ENCODE measurements at regions not wholly inside any gene's neighbourhood (a gene's known extent, or its start where the extent isn't known, plus 50 kb on each side); places are given as distances from the start of the nearest gene placed in this dataset.

DNA sequence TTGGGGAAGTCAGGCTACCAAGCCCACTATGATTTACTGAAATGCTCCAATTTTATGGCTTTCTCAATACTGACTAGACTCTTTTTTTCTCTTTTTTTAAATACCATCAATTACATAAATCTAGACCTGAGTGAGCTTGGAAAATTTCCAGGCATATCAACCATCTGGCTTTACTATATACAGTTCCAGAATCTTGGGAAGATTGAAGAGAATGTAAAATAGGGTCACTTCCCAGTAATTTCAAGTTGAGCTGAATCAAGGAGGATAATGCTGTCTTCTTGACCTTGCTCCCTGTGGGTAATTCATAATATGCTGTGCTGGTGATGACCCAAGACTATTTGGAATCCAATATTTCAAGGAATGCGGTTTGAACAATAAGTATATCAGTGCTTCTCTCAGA is 108.1 kb downstream of the MAP3K21 start:
- H3K4me3 ChIP-seq (ENCODE audit: low read length): no peak overlapping the region
- no peak for DNase-seq (ENCODE audit: low read depth)
- TF ChIP-seq, protein P1, sequence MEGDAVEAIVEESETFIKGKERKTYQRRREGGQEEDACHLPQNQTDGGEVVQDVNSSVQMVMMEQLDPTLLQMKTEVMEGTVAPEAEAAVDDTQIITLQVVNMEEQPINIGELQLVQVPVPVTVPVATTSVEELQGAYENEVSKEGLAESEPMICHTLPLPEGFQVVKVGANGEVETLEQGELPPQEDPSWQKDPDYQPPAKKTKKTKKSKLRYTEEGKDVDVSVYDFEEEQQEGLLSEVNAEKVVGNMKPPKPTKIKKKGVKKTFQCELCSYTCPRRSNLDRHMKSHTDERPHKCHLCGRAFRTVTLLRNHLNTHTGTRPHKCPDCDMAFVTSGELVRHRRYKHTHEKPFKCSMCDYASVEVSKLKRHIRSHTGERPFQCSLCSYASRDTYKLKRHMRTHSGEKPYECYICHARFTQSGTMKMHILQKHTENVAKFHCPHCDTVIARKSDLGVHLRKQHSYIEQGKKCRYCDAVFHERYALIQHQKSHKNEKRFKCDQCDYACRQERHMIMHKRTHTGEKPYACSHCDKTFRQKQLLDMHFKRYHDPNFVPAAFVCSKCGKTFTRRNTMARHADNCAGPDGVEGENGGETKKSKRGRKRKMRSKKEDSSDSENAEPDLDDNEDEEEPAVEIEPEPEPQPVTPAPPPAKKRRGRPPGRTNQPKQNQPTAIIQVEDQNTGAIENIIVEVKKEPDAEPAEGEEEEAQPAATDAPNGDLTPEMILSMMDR (conservative IDR thresholded peaks at IDR 0.05; ENCODE audit: low read length): no peak

DNA sequence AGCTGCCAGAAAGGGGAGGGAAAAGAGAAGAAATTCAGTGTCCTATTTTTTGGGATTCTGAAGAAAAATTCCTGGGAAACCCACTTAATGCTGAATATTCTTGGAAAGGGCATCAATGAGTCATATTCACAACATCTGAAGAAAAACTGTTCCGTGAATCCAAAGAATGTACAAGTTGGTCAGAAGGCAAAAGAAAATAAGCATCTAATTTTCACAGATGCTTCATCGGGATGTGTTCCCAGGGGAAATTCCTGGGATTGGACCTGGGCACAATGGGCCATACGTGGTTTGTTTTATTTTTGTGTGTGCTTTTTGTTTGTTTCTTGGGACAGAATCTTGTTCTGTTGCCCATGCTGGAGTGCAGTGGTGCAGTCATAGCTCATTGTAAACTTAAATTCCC is 112.2 kb downstream of the MAP3K21 start:
- no peak overlapping the region for H3K4me3 ChIP-seq (ENCODE audit: low read length)
- TF ChIP-seq, protein P1 (conservative IDR thresholded peaks at IDR 0.05; ENCODE audit: low read length): no peak
- DNase-seq (ENCODE audit: low read depth): no peak

DNA sequence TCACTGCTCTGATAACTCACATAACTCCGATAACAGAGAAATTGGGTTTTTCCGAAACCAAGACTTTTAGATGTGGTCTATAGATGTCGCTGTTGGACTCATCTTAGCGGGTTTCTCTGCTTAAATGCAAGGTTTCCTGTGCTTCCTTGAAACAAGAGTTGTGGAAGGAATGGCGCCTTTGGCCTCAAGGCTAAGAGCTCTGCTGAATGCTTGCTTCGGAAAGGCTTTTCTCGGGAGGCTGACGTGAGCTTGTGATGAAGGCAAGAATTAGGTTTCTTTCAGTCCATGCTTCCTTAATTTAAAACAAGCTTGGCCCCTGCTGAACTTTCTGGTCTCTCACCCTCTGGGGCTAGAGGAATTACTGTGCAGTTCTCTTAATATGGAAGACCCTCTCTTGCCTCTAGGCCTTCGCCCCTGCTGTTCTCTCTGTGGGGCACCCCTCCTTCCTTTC is 113.5 kb downstream of the MAP3K21 start:
- H3K4me3 ChIP-seq (ENCODE audit: low read length): no peak overlapping the region
- DNase-seq (ENCODE audit: low read depth): peak; percentile 68
- TF ChIP-seq, protein P1 (conservative IDR thresholded peaks at IDR 0.05; ENCODE audit: low read length): peak; percentile 81

DNA sequence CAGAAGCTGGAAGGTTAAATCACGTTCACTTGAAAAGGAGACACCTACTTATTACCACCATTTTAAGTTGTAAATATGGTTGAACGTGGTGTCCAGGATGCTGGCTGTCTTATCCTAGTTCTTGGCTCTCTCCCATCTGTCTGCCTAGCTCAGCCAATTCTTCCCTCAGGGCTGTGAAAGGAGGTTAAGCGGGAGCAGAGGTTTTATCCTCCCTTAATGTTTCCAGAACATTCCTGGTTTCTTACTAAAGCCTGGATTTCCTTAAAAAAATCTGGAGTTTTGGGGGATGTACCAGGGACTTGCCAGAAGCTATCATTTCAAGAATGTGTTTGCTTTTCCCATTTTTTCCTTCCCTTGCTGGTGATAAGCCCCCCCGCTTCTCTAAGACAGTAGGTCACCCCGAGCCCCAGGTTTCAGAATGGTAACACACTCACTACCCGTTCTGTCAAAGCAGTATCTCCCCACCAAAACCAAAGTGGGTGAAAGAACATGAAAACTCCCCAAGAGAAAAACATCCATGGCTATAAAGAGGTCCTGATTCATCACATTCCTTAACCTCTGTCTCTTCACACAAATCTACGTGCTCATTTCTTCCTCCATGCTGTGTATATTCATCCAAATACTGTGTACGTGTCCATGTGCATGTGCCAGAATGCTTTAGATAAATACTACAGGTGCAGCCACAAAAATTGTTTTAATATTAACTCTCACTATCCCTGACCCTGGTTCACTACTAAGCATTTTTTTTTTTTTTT is 114.7 kb downstream of the MAP3K21 start:
- DNase-seq (ENCODE audit: low read depth): no peak
- TF ChIP-seq, protein P1 (conservative IDR thresholded peaks at IDR 0.05; ENCODE audit: low read length): no peak

DNA sequence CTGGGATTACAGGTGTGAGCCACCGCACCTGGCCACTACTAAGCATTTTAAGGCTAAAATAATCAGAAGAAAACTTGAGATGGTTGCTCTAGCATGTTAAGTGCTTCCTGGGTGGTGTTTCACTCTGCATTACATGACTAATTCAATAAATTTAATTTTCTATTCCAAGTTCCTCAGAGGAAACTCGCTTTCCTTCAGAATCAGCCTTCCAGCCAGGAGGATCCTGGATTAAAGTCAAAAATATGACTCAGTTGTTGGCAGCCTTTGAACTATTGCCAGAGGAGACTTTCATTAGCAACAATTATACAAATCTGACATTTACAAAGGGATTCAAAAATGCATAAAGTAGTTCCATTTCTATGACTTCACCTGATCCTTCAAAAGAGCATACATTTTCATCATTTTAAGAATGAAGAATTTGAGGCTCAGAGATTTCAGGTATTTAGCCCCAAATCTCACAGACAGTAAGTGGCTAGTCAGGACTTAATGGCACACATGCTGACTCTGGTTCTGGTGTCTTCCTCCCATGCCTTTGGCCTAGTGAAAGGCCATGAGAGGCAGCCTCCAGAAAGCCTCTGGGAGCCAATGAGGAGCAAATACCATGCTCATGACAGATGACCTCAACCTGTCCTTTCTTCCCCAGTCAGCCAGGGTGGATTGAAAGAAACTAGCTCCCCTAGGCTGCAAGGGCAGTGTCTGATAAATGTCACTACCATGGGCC is 115.7 kb downstream of the MAP3K21 start:
- H3K4me3 ChIP-seq (ENCODE audit: low read length): no peak overlapping the region
- TF ChIP-seq, protein P1 (conservative IDR thresholded peaks at IDR 0.05; ENCODE audit: low read length): no peak
- DNase-seq (ENCODE audit: low read depth): no peak

More for the DNA sequence above, 114.7 kb downstream of the MAP3K21 start:
- H3K4me3 ChIP-seq (ENCODE audit: low read length): no peak overlapping the region

DNA sequence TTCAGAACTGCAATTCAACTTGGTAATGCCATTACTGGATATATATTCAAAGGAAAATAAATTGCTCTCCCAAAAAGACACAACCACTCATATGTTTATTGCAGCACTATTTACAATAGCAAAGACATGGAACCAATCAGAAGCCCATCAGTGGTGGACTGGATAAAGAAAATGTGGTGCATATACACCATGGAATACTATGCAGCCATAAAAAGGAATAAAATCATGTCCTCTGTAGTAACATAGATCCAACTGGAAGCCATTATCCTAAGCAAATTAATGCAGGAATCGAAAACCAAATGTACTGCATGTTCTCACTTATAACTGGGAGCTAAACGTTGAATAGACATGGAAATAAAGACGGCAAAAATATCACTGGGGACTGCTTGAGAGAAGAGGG is 117.0 kb downstream of the MAP3K21 start:
- no peak overlapping the region for H3K4me3 ChIP-seq (ENCODE audit: low read length)
- TF ChIP-seq, protein P1 (conservative IDR thresholded peaks at IDR 0.05; ENCODE audit: low read length): no peak
- no peak for DNase-seq (ENCODE audit: low read depth)

DNA sequence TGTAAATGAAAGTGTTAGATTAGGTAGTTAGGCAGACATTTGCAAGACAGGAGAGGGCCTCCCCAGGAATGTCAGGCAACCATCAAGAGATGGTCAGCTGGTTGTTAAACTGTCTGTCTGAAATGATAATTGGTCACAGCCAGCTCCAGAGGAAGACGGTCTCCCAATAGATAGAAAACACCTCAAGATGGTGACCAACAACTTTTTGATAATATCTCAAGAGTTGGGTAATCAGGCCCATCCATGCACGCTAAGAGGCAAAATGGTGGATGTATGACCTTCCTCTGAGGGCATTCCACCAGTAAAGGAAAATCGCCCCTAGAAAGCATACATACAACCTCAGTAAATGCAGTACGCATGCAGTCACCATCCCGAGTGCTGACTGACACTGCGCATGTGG is 118.2 kb downstream of the MAP3K21 start:
- TF ChIP-seq, protein P1 (conservative IDR thresholded peaks at IDR 0.05; ENCODE audit: low read length): no peak
- H3K4me3 ChIP-seq (ENCODE audit: low read length): no peak overlapping the region
- DNase-seq (ENCODE audit: low read depth): no peak
